Esophagus muscularis mucosa (tissue), 3 donors: ENCODE measurements at regions not wholly inside any gene's neighbourhood (a gene's known extent, or its start where the extent isn't known, plus 50 kb on each side); places are given as distances from the start of the nearest gene placed in this dataset.

ENCODE experiments used
- POLR2A ChIP-seq: fragments of 450-650 bp; IDR thresholded peaks from one replicate; pipeline ENCODE4 v1.6.1; 2017; ENCODE audit warnings: antibody characterized with exemption, moderate library complexity, mild to moderate bottlenecking, low read depth
- POLR2AphosphoS5 ChIP-seq, 2 donors: sonication (generic); formaldehyde crosslinking; IDR thresholded peaks; one replicate each; pipeline ENCODE4 v1.6.1; 2017; ENCODE audit warnings: antibody characterized with exemption in 2 of 2
- TF ChIP-seq, protein P1 (sequence below), 3 experiments: fragments of 200-600 bp in 2 of 3; fragments of 450-650 bp in 1 of 3; sonication (generic) in 2 of 3; IDR thresholded peaks; one replicate each; pipeline ENCODE4 v1.5.1; 2017 to 2019; ENCODE audit warnings: antibody characterized with exemption in 3 of 3, mild to moderate bottlenecking in 2 of 3, moderate library complexity in 1 of 3

GRCh38 chr20:41969656-41970055, 351.5 kb upstream of the CHD6 start:
- no peak for TF ChIP-seq POLR2AphosphoS5 (IDR thresholded peaks at IDR 0.05)
- TF ChIP-seq, protein P1, sequence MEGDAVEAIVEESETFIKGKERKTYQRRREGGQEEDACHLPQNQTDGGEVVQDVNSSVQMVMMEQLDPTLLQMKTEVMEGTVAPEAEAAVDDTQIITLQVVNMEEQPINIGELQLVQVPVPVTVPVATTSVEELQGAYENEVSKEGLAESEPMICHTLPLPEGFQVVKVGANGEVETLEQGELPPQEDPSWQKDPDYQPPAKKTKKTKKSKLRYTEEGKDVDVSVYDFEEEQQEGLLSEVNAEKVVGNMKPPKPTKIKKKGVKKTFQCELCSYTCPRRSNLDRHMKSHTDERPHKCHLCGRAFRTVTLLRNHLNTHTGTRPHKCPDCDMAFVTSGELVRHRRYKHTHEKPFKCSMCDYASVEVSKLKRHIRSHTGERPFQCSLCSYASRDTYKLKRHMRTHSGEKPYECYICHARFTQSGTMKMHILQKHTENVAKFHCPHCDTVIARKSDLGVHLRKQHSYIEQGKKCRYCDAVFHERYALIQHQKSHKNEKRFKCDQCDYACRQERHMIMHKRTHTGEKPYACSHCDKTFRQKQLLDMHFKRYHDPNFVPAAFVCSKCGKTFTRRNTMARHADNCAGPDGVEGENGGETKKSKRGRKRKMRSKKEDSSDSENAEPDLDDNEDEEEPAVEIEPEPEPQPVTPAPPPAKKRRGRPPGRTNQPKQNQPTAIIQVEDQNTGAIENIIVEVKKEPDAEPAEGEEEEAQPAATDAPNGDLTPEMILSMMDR (IDR thresholded peaks at IDR 0.05): no peak
- TF ChIP-seq POLR2A: no peak
